HG03045 (cell line): ENCODE measurements at regions not wholly inside any gene's neighbourhood (a gene's known extent, or its start where the extent isn't known, plus 50 kb on each side); places are given as distances from the start of the nearest gene placed in this dataset.
"Not testable (repeated sequence)": the region's sequence is repeated elsewhere in the genome, so short reads cannot be mapped to it uniquely, and the experiment has no call there.

Experiments used
- ATAC-seq: cut with Tn5 transposase; IDR thresholded peaks from one replicate; pipeline ENCODE4 v1.9.1; 2021; ENCODE audit warnings: mild to moderate bottlenecking, moderate library complexity; ENCODE audit not compliant: unreplicated experiment

DNA sequence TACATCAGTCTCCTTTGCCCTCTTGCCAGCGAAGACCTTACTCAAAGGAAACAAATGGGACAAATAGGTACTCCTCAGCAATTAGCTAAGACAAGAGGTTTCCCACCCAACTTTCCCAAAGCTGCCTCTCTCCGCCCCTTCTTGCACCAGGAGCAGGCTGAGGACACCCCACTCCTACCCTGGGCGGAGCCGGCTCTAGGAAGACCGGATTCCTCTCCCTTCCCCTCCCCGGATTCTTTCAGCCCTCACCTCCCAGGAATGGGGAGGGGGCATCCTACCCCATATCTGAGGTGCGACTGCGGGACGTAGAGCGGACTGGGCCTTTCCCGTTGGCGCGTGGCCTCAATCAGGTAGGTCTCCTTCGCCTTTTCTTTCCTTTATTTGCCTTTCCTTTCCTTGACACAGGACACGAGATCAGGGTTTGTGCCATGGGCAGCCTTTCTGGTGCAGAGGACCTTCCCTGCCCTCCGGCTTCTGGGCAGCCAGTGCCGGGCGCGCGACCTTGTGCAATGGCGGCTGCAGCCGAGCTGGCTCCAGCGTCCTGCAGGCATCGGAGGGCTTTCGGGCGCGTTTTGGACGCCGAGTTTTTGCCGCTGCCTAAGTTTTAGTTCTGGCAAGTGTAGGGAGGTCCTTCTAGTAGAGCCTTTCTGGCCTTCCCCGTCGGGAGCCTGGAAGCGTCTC lies 279.9 kb downstream of the PLS3 start:
- ATAC-seq, result not testable (repeated sequence)

DNA sequence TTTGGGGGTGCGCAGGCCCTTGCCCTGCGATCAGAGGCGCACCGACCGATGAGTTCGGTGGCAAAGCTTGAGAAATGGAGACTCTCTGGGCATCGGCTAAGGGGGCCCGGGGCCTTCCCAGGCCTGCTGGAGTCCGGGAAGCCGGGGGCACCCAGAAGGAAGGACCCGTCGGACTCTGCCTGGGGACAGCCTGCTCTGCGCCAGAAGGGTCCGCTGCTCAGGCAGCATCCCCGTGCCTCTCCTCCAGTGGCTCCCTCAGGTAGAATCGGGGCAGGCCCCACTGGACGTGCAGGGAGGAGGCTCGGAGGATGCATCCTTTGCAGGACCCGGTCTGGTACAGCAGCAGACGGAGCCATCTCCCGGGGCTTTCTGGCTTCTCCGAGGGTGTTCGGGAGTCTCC lies 290.0 kb downstream of the PLS3 start:
- not testable (repeated sequence) for ATAC-seq

DNA sequence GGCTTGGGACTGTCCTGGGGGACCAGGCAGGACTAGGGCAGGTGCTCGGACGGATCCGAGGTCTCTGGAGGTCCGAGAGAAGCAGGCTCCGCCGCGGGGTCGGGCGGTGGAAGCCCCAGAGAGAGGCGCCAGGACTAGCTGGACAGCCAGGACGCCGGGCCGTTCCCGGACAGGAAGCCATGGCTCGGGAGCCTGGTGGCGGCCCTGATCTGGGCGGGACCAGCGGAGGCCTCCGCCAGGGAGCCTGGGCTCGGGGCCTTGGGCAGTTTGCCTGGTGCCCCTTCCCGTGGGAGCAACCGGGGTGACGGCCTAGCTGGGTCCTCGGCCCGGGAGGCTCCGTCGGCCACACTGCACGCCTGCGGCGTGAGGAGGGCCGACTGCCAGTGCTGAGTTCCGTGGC lies 292.3 kb downstream of the PLS3 start:
- not testable (repeated sequence) for ATAC-seq

DNA sequence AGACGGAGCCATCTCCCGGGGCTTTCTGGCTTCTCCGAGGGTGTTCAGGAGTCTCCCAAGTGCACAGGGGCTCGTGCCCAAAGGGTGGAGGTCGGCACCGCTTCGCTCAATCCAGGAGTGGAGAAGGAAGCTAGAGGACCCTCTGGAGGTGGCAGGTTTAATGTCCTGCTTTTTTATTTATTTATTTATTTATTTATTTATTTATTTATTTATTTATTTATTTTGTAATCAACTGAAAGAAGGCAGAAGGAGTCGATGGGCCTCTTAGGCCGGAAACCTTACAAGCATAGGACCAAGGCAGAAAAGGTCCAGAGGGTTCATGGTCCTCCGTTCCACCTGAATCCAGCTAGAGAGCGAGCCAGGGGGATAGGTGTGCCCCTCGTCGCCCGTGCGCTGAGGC lies 289.4 kb upstream of the AGTR2 start:
- not testable (repeated sequence) for ATAC-seq

DNA sequence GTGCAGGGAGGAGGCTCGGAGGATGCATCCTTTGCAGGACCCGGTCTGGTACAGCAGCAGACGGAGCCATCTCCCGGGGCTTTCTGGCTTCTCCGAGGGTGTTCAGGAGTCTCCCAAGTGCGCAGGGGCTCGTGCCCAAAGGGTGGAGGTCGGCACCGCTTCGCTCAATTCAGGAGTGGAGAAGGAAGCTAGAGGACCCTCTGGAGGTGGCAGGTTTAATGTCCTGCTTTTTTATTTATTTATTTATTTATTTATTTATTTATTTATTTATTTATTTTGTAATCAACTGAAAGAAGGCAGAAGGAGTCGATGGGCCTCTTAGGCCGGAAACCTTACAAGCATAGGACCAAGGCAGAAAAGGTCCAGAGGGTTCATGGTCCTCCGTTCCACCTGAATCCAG lies 286.4 kb upstream of the AGTR2 start:
- ATAC-seq, result not testable (repeated sequence)

DNA sequence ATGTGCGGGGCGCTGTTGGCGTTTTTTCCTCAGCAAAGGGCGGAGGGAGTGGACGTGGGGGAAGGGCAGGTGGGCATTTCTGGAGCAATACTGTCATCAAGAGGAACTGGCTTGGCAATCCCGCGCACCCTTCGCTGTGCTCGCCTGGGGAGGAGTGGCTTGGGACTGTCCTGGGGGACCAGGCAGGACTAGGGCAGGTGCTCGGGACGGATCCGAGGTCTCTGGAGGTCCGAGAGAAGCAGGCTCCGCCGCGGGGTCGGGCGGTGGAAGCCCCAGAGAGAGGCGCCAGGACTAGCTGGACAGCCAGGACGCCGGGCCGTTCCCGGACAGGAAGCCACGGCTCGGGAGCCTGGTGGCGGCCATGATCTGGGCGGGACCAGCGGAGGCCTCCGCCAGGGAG lies 282.5 kb upstream of the AGTR2 start:
- not testable (repeated sequence) for ATAC-seq

DNA sequence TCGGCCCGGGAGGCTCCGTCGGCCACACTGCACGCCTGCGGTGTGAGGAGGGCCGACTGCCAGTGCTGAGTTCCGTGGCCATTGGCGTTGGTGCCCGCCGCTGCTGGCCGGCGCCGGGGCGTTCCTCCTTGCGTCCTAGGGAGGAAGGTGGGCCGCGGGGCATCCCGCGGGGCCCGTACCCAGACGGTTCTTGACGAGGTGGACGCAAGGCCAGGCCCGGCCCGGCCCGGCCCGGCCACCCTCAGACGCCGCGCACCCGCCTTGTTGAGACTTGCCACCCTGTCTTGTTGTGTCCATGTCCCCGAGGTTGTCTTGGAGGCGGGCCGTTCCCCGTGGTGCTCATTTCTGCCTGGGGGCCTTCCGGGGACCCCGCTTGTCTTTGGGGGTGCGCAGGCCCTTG lies 282.0 kb upstream of the AGTR2 start:
- ATAC-seq, result not testable (repeated sequence)

DNA sequence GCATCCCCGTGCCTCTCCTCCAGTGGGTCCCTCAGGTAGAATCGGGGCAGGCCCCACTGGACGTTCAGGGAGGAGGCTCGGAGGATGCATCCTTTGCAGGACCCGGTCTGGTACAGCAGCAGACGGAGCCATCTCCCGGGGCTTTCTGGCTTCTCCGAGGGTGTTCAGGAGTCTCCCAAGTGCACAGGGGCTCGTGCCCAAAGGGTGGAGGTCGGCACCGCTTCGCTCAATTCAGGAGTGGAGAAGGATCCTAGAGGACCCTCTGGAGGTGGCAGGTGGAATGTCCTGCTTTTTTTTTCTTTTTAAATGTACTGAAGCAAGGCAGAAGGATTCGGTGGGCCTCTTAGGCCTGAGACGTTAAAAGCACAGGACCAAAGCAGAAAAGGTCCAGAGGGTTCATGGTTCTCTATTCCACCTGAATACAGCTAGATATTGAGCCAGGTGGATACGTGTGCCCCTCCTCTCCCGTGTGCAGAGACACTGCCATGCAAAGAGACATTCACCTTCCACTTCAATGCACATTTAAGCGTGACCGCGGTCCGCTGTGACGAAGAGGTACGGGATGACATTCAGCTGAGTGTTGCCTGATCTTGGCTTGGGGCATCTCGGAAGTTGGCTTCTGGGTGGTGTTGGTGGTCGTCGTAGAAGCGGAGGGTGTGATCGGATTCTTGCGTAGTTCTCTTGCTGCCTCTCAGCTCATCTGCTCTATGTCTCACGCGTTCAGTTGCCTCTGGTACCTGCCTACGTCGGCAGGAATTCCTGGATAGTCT lies 281.2 kb upstream of the AGTR2 start:
- no peak for ATAC-seq

DNA sequence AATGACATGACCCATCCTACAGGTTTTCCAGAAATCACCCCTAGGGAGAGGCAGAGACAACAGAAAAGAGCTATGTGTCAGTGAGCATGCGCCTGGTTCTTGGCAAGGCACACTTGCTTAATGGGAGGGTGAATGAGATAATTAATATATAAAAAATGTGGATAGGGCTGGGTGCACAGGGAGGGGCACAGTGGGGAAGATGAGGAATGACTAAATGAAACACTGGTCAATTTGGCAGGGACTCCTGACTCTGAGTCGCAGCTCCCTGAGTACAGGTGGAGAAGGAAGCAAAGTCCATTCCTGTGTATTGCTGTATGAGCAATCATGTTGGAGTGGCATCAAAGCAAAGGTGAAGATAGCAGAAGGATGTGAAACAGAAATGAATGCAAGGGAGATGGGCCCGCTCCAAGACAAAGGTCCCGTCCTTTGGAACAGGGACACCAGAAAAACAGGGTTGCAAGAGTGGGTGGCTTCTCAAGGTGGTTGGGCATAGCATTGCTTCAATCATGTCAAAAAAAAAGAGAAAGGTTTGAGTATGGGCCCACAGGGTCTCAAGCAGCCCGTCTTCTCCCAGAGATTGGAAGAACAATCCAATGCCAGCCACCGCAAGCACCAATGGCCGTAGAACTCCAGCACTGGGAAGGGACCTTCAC lies 278.4 kb upstream of the AGTR2 start:
- ATAC-seq, result no peak

DNA sequence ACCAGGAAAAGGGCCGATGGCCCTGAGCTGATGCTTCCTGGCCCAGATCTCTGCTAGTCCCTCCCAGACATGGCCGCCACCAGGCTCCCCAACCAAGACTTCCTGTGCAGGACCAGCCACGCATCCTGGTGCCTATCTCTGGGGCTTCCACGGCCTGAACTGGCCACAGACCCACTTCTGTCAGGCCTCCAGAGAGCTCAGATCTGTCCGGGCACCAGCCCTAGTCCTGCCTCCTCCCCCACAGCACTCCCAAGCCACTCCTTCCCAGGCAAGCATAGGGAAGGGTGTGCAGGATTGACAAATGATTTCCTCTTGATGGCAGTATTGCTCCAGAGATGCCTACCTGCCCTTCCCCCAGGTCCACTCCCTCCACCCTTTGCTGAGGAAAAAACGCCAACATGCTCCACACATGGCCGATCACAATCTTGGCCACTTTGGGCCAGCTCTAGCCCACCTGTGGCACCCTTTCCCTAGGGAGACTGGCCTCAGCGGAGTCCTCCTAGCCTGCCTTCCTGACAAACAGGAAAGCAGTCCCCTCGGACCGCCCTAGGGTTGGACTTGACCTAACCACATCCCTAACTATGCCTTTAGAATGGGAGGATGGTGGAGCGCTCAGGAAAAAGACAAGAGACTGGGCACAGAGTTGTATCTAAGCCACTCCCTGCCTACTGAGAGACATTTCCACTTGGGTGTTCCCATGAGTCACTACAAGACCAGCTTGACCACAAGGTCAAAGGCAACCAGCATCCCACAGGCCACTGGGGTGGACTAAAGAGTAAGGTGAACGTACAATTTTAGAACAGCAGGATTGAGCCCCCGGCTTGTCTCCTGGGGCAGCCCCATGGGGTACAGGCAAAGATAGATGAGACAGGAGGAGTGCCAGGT lies 277.5 kb upstream of the AGTR2 start:
- peak; percentile 61 for ATAC-seq

DNA sequence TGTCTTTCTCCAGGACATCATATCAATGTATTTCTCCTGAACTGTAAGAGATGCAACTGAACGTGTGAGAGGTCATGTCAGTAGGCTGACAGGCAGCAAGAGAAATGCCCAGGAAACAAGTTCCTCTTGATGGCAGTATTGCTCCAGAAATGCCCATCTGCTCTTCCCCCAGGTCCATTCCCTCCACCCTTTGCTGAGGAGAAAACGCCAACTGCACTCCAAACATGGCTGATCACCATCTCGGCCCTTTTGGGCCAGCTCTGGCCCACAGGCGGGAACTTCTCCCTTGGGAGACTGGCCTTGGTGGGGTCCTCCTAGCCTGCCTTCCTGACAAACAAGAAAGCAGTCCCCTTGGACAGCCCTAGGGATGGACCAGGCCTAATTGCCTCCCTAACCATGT lies 276.5 kb upstream of the AGTR2 start:
- no peak for ATAC-seq

DNA sequence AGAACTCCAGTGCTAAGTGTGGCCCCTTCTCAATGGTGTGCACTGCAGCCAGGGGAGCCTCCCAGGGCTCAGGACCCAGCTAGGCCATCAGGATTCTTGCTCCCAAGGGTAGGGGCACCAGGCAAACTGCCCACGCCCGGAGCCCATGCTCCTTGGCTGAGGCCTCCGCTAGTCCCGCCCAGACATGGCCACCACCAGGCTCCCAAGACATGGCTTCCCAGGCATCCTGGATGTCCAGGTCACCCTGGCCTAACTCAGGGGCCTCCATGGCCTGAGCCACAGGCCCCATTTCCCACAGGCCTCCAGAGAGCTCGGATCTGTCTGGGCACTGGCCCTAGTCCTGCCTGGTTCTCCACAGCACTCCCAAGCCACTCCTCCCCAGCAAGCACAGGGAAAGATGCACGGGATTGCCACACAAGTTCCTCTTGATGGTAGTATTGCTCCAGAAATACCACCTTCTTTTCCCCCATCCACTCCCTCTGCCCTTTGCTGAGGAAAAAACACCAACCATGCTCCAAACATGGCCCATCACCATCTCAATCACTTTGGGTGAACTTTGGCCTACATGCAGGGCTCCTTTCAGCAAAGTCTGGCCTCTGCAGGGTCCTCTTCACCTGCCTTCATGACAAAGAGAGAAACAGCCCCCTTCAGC lies 274.7 kb upstream of the AGTR2 start:
- no peak for ATAC-seq

DNA sequence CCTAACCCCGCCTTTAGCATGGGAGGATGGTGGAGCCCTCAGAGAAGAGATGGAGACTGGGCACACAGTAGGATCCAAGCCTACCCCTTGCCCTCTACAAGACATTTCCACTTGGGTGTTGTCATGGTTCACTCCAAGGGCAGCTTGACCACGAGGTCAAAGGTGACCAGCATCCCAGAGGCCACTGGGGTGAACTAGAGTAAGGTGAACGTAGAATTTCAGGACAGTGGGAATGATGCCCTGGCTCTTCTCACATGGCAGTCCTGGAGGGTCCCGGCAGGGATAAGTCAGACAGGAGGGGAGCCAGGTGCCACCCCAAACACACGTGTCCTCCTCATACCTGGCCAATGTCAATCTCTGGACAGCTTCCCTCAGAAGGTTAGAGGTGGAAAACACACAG lies 274.2 kb upstream of the AGTR2 start:
- ATAC-seq, result no peak

DNA sequence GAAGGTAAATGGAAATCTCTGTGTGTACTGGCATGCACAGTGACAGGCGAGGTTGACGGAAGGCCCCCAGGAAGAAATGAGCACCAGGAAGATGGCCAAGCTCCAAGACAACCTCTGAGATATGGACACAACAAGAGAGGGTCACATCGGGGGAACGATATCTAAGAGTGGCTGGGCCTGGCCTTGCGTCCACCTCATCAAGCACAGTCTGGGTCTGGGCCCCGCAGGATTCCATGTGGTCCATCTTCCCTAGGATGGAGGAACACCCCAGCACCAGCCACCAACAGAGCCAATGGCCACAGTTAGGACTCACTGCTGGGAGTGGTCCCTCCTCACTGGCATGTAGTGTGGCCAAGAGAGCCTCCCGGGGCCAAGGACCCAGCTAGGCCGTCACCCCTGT lies 272.6 kb upstream of the AGTR2 start:
- ATAC-seq, result no peak

DNA sequence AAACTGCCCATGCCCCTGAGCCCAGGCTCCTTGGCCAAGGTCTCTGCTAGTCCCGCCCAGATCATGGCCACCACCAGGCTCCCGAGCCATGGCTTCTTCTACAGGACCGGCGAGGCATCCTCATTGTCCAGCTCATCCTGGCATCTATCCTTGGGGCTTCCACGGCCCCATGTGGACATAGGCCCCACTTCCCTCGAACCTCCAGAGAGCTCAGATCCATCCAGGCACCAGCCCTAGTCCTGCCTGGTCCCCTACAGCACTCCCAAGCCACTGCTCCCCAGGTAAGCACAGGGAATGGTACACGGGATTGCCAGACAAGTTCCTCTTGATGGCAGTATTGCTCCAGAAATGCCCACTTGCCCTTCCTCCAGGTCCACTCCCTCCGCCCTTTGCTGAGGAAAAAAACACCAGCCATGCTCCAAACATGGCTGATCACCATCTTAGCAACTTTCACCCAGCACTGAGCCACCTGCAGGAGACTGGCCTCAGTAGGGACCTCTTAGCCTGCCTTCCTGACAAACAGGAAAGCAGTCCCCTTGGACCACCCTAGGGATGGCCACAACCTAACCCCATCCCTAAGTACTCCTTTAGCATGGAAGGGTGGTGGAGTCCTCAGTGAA lies 272.1 kb upstream of the AGTR2 start:
- peak; percentile 74 for ATAC-seq

DNA sequence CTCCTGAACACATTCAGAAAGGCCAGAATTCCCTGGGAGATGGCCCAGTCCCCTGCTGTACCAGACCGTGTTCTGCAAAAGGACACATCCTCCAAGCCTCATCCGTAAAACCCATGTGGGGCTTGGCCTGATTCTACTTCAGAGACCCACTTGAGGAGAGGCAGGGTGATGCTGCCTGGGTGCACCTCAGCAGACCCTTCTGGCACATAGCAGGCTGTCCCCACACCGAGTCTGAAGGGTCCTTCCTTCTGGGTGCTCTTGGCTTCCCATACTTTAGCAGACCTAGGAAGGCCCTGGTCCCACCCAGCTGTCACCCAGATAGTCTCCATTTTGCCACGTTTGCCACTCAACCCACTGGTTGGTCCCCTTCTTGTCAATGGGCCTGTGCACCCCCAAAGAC lies 270.1 kb upstream of the AGTR2 start:
- no peak for ATAC-seq

DNA sequence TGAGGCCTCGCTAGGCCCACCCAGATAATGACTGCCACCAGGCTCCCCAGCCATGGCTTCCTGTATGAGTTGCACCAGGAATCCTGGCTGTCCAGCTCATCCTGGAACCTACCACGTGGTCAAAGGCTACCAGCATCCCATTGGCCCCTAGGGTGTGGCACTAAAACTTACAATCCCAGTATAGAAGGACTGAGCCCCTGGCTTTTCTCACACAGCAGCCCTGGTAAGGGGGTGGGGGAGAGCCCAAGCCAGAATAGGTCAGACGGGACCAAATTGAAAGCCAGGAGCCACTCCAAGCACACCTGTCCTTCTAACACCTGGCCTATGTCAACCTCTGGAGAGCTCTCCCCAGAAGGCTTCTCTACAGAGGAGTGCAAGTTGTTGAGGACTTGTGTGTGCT lies 269.3 kb upstream of the AGTR2 start:
- no peak for ATAC-seq

DNA sequence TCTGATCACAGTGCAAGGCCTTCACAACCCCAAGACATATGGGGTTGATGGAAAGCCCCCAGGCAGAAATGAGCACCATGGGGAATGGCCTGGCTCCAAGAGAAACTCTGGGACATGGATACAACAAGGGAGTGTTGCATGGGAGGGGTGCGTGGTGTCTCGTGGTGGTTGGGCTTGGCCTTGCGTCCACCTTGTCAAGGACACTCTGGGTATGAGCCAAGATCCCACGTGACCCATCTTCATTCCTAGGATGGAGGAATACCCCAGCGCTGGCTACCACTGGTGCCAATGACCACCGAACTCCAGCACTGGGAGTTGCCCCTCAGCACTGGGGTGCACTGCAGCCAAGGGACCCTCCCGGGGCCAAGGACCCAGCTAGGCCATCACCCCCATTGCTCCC lies 267.5 kb upstream of the AGTR2 start:
- no peak for ATAC-seq

DNA sequence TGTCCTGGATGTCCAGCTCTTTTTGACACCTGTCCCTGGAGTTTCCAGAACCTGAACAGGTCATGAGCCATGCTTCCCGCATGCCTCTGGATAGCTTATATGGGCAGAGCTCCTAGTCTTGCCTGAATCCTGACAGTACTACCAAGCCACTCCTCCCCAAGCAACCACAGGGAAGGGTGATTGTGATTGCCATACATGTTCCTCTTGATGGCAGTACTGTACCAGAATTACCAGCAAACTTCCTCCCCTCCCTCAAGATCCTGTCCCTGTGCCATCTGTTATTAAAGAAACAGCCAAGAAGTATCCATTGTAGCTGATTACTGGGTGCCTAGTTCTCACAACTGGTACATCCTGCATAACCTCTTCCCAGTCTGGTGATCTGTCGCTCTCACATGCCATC lies 264.3 kb upstream of the AGTR2 start:
- no peak for ATAC-seq

DNA sequence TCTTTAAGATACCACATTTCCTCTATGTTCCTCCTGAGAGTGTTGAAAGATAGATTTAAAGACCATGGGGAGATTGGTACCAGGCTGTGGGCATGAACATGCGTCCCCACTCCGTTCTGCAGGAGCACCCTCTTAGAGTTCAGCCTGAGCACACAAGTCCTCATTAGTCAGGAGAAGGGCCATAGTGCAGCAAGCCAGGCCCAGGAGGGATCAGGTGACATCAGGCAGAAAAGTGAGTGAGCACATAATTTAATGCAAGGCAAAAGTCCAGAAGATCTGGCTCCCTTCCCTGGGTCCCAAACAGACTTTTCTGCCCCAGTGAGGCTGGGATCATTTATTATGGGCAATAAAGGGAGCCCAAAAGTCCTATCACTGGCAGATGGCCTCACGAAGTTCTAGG lies 263.7 kb upstream of the AGTR2 start:
- no peak for ATAC-seq
